Motor neuron (in vitro differentiated cells): ENCODE measurements at regions not wholly inside any gene's neighbourhood (a gene's known extent, or its start where the extent isn't known, plus 50 kb on each side); places are given as distances from the start of the nearest gene placed in this dataset.

ENCODE experiments used
- ATAC-seq, 8 experiments: fragments of 200-7000 bp; cut with Tn5 transposase; replicated peaks in 6 of 8; 2 replicates each; pipeline ENCODE4 v1.8.0; 2021; ENCODE audit warnings: mild to moderate bottlenecking in 8 of 8, moderate library complexity in 8 of 8
- H3K27ac ChIP-seq, 2 donors: fragments of 250-450 bp; sonication (Bioruptor Pico); 2 replicates each; pipeline ENCODE4 v1.9.0; 2021; ENCODE audit warnings: antibody characterized with exemption in 2 of 2, mild to moderate bottlenecking in 2 of 2, moderate library complexity in 1 of 2
- H3K4me1 ChIP-seq, 2 donors: fragments of 250-450 bp; sonication (Bioruptor Pico); replicated peaks in 1 of 2; 2 replicates each; pipeline ENCODE4 v1.6.1; 2021; ENCODE audit warnings: antibody characterized with exemption in 2 of 2, mild to moderate bottlenecking in 2 of 2, moderate library complexity in 1 of 2
- H3K4me3 ChIP-seq, 5 donors: fragments of 250-450 bp; sonication (Bioruptor Pico); 2 replicates each; pipeline ENCODE4 v1.9.0; 2021; ENCODE audit warnings: antibody characterized with exemption in 5 of 5, mild to moderate bottlenecking in 5 of 5, moderate library complexity in 4 of 5
- WGBS, 10 experiments: fragments of 450-650 bp; shearing (Covaris generic); methylation state at CpG; one replicate each; pipeline ENCODE4 v1.0.0; 2022; 5-methylcytosine and 5-hydroxymethylcytosine counted together
- in situ Hi-C, 9 experiments: fragments of 400-800 bp; cut with MboI; loops; one replicate each; pipeline ENCODE4 v1.15.0; 2021; ENCODE audit warnings: low sequenced_read_pairs in 9 of 9, low pct_unique_long_range_greater_than_20kb in 2 of 9; ENCODE audit not compliant: unreplicated experiment in 9 of 9

DNA sequence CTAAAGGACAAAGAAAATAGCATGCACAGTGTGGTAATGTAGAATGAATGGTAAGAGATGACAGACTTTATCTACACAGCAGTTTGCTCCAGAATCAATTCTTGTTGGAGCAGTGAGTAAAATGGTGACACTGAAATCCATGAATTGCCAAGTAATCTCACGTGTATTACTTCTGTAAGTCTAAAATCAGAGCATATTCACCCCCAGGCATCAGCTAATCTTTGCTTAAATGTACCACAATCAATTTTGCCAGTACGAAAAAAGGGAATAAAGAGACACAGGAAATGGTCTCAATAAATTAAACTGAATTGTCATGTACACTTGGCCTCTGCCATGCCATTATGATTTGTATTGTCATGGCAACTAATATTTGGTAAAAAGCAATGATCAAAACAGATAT, 294.2 kb downstream of the PCDH17 start:
- in situ Hi-C loops, result no loop called here
- ATAC-seq, result peak in 2 of 8 experiments; percentile 20 to 32
- peaks cover 0 to 19% of the 10 kb centered on the region in 2 donors for H3K4me1 ChIP-seq
- H3K27ac ChIP-seq, result no peak overlapping the region
- H3K4me3 ChIP-seq, result no peak overlapping the region
- 0 to 82% (median 52%) methylated on average over 1 to 2 of the region's 2 CpGs; no CpG with 5 or more reads in 2 of the 10 experiments for WGBS, 10 experiments

DNA sequence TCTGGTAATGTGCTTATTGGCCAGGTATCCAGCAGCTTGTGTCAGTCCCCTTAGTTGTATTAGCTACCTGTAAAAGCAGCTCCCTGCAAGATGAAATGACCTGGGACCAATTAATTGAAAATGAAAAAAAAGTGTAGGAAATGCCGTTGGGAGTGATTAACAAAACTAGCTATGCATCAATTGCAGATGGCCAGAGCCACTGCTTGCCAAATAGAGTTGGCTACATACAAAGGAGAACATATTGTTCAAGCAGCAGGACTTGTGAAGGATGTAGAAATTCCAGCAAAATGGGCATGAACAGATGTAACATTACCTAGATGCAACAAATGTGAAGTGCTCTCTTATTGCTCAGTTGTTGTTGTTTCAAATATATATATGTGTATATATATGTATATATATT, 300.5 kb downstream of the PCDH17 start:
- ATAC-seq, result no peak
- Histone ChIP-seq H3K4me1 (peaks cover 0 to 9% of the 10 kb centered on the region in 2 donors), H3K27ac (no peak overlapping the region), H3K4me3 (no peak overlapping the region)
- in situ Hi-C loops, result no loop called here
- 0 to 100% (median 62%) methylated on average over 1 of the region's 1 CpG; no CpG with 5 or more reads in 4 of the 10 experiments for WGBS, 10 experiments

DNA sequence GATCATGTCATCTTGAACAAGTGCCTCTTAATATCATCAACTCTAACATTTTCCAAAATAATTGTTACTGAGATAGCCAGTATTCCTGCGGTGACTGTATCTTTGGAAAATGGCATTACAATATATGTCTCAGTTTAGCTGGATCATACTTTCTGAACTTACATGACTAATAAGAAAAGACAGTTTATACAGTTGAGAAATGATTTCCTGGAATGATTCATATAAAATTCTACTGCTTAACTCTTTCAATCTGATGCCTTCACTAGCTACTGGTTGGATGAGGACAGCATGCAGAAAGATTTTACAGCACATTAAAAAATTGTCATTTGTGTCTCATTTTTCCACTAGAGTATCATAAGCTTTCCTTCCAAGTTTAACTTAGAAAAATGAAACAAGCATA, 302.1 kb downstream of the PCDH17 start:
- in situ Hi-C loops, result no loop called here
- no peak for ATAC-seq
- 25 to 100% (median 92%) methylated on average over 1 of the region's 1 CpG; no CpG with 5 or more reads in 4 of the 10 experiments for WGBS, 10 experiments
- H3K4me3 ChIP-seq, result no peak overlapping the region
- no peak overlapping the region for H3K27ac ChIP-seq
- peaks cover 0 to 9% of the 10 kb centered on the region in 2 donors for H3K4me1 ChIP-seq

DNA sequence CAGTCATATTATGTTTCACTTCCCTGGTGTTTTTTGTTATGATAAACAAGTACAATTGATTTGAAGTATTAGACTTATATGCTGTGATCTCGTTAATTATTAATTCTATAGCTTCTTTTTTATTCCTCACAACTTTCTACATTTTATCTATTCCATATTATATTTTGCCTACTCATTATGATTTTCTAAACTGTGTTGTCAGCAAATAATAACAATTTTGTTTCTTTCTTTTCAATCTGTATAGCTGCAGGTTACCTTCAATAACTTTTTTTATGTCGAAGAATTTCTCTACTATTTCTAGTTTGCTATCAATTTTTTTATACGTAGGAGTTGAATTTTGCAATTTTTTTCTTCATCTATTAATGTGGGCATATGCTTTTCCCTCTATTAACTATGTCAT, 304.4 kb downstream of the PCDH17 start:
- 4 to 100% (median 72%) methylated on average over 2 to 3 of the region's 3 CpGs for WGBS, 10 experiments
- ATAC-seq, result no peak
- Histone ChIP-seq H3K4me1 (no peaks in the 10 kb centered on the region), H3K27ac (no peak overlapping the region), H3K4me3 (no peak overlapping the region)
- in situ Hi-C loops, result no loop called here

DNA sequence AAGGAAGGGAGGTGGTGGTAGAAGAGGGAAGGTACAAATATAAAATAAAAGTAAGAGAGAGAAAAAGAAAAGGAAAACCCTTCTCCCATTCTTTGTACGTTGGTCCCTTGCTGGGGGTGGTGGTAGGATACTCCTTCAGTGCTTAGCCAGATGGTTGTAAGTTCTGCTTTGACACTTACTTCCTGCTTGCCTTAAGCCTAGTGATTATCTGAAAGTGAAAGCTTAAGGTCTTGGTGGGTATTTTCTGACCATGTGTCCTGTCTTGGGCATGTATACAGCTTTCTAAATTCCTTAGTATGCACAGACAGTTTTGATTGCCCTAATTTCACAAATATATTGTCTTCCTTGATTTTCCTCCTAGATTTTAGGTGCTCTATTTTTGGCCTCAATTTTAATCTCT, 314.8 kb downstream of the PCDH17 start:
- peak in 1 of 8 experiments; percentile 20 for ATAC-seq
- in situ Hi-C loops, result no loop called here
- 0 to 88% (median 50%) methylated on average over 1 of the region's 1 CpG; no CpG with 5 or more reads in 4 of the 10 experiments for WGBS, 10 experiments

DNA sequence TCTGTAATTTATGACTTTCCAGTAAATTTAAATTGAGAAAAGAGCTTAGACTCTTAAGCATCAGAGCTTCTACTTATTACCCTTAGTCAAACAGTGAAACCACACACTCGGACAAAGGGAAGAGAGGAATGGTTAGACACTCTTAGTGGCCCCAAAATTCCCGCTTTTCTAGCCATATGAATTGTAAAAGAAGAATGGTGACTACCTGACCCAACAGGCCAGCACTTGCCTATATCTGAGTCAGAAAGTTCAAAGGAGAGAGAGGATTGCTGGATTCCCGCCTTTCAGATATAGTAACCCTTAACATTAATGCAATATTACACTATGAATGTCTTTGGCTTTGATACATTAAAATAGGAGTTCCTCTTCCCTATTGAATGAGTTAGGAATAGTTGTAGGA, 317.3 kb downstream of the PCDH17 start:
- in situ Hi-C loops, result no loop called here
- H3K27ac ChIP-seq, result no peak overlapping the region
- H3K4me1 ChIP-seq, result no peaks in the 10 kb centered on the region
- no peak for ATAC-seq
- no peak overlapping the region for H3K4me3 ChIP-seq
- 0 to 100% (median 90%) methylated on average over 1 to 3 of the region's 3 CpGs; no CpG with 5 or more reads in 1 of the 10 experiments for WGBS, 10 experiments

More for the DNA sequence above, 314.8 kb downstream of the PCDH17 start:
- H3K27ac ChIP-seq, result no peak overlapping the region
- H3K4me3 ChIP-seq, result no peak overlapping the region
- no peaks in the 10 kb centered on the region for H3K4me1 ChIP-seq

DNA sequence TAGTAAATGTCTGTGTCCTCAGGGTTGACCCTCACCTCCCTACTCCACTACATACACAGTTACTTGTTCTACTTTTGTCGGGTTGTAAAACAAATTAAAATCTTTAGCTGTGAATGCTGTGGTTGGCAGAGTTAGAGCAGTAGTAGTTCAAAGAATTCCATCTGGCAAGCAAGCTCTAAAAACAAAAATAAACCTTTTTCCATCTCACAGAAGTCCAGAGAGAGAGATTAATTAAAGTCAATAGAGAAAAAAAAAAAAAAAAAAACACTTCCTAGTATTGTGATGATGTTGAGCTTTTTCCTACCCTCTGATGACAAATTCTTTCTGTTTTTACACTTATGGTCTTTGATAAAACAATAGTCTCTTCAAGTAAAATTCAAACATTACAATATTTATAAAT, 338.4 kb downstream of the PCDH17 start:
- in situ Hi-C loops, result no loop called here
- WGBS, 10 experiments, result 0 to 100% (median 65%) methylated on average over 1 of the region's 1 CpG; no CpG with 5 or more reads in 2 of the 10 experiments
- no peaks in the 10 kb centered on the region for H3K4me1 ChIP-seq
- no peak overlapping the region for H3K27ac ChIP-seq
- no peak overlapping the region for H3K4me3 ChIP-seq
- no peak for ATAC-seq

DNA sequence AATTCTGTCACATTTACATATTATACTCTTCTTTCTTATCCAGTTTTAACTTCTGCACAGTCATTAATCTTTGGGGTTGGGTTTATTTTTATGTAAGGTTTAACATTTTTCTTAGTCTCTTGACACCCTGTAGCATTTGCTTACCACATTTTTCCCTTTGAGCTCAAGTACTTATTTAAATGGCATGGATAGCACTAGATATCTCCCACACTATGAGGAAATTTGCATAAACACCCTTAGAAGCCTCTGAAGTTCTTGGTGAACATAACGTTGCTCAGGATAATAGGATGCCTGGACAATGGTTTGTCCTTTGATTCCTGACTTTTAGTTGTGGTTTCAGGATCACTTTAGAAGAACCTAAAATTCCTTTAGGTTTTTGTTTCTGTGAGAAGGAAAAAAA, 338.9 kb downstream of the PCDH17 start:
- H3K27ac ChIP-seq, result no peak overlapping the region
- WGBS, 10 experiments, result 0 to 14% (median 7%) methylated on average over 1 of the region's 1 CpG; no CpG with 5 or more reads in 4 of the 10 experiments
- ATAC-seq, result peak in 1 of 8 experiments; percentile 23
- no peaks in the 10 kb centered on the region for H3K4me1 ChIP-seq
- in situ Hi-C loops, result no loop called here
- H3K4me3 ChIP-seq, result no peak overlapping the region

DNA sequence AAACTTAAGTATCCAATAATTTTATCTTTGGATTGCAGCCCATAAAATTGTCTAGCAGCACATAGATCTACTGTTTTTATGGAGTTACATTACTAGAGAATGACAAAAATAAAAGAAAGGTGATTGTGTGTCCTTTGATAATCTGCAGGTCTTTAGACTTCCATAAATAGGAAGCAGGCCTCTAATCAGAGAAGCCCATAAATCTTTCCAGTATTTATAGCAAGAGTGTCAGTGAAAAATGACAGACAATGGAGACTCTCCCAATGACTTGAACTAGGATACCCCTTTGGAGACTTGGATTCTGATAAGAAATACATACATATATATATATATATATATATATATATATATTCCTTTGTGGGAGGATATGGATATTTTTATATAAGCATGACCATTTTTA, 351.2 kb downstream of the PCDH17 start:
- no peak for ATAC-seq
- in situ Hi-C loops, result no loop called here
- no peaks in the 10 kb centered on the region for H3K4me1 ChIP-seq
- no peak overlapping the region for H3K27ac ChIP-seq
- no peak overlapping the region for H3K4me3 ChIP-seq

DNA sequence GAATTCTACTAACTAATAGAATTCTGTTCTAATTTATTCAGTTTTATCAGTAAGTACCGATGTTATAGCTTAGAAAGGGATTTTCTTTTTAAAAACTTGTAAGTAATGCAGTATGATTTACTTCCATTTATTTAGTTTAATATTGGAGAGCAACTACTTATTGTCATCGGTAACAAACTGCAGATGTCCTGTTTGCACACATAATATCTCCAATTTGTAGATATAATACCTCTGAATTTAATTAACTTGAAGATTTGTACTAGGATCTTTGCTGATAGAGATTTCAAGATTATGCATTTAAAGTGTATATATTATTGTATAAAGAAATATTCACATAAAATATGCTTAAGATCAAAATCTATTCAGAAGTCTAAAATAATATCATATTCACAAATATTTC, 356.7 kb downstream of the PCDH17 start:
- ATAC-seq, result no peak
- Histone ChIP-seq H3K4me3 (no peak overlapping the region), H3K27ac (no peak overlapping the region), H3K4me1 (no peaks in the 10 kb centered on the region)
- 0 to 100% (median 94%) methylated on average over 1 to 2 of the region's 2 CpGs; no CpG with 5 or more reads in 1 of the 10 experiments for WGBS, 10 experiments
- in situ Hi-C loops, result no loop called here

DNA sequence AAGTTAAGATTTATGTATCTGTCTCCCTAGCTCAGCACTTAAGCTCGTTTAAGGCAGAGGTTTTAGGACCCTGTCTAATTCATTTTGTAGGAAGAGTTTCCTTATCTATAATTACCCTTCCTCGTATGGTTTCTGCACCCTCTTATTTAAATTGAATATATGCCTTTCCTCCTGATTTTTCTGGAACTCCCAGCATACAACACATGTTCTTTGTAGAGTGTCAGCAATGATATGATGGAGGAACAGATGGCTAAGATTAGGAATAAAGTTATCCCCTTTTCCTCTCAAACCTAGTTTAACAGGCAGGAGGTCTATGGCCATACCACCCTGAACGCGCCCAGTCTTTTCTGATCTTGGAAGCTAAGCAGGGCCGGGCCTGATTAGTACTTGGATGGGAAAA, 359.5 kb downstream of the PCDH17 start:
- Histone ChIP-seq H3K27ac (no peak overlapping the region), H3K4me1 (no peaks in the 10 kb centered on the region), H3K4me3 (no peak overlapping the region)
- WGBS, 10 experiments, result 0 to 86% (median 55%) methylated on average over 2 to 5 of the region's 5 CpGs; no CpG with 5 or more reads in 2 of the 10 experiments
- ATAC-seq, result no peak
- in situ Hi-C loops, result no loop called here

DNA sequence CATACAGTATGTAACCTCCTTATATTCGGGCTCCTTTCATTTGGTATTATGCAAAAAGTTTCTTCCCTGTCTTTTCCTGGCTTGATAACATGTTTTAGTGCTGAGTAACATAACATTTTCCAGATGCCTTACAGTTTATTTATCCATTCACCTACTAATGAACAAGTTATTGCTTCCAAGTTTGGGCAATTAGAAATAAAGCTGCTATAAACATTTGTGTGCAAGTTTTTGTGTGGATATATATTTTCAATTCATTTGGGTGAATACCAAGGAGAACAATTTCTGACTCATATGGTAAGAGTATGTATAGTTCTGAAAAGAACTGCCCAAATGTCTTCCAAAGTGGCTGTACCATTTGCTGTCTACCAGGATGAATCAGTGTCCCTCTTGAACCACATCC, 360.9 kb downstream of the PCDH17 start:
- ATAC-seq, result no peak
- 0 to 100% (median 79%) methylated on average over 1 of the region's 1 CpG; no CpG with 5 or more reads in 1 of the 10 experiments for WGBS, 10 experiments
- Histone ChIP-seq H3K27ac (no peak overlapping the region), H3K4me3 (no peak overlapping the region), H3K4me1 (no peaks in the 10 kb centered on the region)
- in situ Hi-C loops, result no loop called here

DNA sequence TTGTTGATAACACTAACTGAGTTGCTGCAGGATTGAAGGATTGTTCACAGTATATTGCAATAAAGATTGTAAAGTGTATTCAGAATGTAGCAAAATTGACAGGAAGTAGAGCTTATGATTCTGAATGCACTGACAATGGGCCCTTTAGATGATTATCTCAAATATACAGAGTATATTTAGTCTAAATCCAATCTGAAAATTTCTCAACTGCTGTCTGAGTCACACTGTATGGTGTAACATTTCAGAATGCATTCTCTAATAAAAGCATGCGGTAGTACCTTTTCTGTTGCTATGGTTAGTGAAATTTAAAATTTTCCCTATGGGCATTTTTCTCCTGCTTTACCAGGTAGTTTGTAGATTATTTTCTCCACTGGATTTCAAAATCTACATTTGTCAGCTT, 365.2 kb downstream of the PCDH17 start:
- no peak overlapping the region for H3K4me3 ChIP-seq
- no peak for ATAC-seq
- no peak overlapping the region for H3K27ac ChIP-seq
- 83 to 100% (median 96%) methylated on average over 1 of the region's 1 CpG; no CpG with 5 or more reads in 4 of the 10 experiments for WGBS, 10 experiments
- in situ Hi-C loops, result no loop called here
- no peaks in the 10 kb centered on the region for H3K4me1 ChIP-seq

DNA sequence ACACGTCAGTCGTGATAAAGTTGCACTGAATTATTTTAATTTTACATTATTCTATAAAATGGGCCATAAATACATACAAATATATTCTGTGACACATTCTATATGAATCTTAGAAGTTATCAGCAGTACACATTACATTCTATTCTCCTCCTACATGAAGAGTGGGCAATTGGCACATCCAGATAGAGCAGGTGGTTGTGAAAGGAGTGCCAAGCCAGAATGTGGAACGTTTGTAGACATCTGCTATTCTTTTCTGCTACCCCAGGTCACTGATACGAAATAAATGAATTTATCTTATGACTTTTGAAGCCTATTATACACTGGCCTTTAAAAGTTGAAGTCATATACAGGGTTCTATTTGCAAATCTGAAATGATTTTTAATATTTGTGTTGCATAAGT, 373.2 kb downstream of the PCDH17 start:
- Histone ChIP-seq H3K4me3 (no peak overlapping the region), H3K27ac (no peak overlapping the region), H3K4me1 (no peaks in the 10 kb centered on the region)
- 2 to 94% (median 64%) methylated on average over 2 to 4 of the region's 4 CpGs; no CpG with 5 or more reads in 1 of the 10 experiments for WGBS, 10 experiments
- in situ Hi-C loops, result no loop called here
- ATAC-seq, result no peak
